ENCODE measurements at regions not wholly inside any gene's neighbourhood (a gene's known extent, or its start where the extent isn't known, plus 50 kb on each side); places are given as distances from the start of the nearest gene placed in this dataset.
A peak's percentile ranks its signal among the peaks of the same experiment; 100 is the strongest.

- Histone ChIP-seq H3K27me3 (no peaks in the 10 kb centered on the region), H3K9me3 (no peaks in the 10 kb centered on the region), H3K4me3 (no peak overlapping the region), H3K27ac (peak overlapping the region in 2 of 4 donors; percentile 12 to 14), H3K4me1 (no peaks in the 10 kb centered on the region), H3K36me3 (no peaks in the 10 kb centered on the region)
- TF ChIP-seq CTCF (IDR thresholded peaks at IDR 0.05) (no peak), POLR2A (IDR thresholded peaks at IDR 0.05) (no peak)
- no peak for DNase-seq
These were observed 109.9 kb downstream of the COPS8 start for GRCh38 chr2:237195396-237196120.

DNA sequence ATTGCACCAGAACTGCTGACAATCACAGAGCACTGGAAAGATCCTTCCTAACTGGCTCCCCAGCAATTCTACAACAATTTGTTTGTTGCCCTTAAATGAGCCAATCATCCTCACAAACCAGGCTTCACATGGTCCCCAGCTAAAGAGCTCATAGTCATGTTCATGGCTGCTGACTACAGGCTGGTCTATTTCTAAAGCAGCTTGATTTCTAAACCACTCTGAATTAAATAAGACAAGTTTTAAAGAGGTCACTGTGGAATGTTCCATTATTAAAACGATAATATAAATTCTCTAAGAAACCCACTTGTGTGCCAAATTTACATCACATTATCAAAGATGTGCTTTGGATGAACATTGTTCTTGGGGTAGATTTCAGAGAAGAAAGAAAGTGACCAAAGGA, 110.7 kb downstream of the COPS8 start:
- Histone ChIP-seq H3K27ac (peak overlapping the region in 2 of 4 donors; percentile 12 to 14), H3K4me3 (no peak overlapping the region), H3K27me3 (no peaks in the 10 kb centered on the region), H3K9me3 (no peaks in the 10 kb centered on the region), H3K36me3 (no peaks in the 10 kb centered on the region), H3K4me1 (no peaks in the 10 kb centered on the region)
- TF ChIP-seq POLR2A (IDR thresholded peaks at IDR 0.05), result no peak
- no peak for TF ChIP-seq CTCF (IDR thresholded peaks at IDR 0.05)
- no peak for DNase-seq

- no peak overlapping the region for H3K27ac ChIP-seq
- TF ChIP-seq CTCF (IDR thresholded peaks at IDR 0.05), result no peak
- TF ChIP-seq POLR2A (IDR thresholded peaks at IDR 0.05), result no peak
These were observed 111.4 kb downstream of the COPS8 start for GRCh38 chr2:237196866-237197618.

DNA sequence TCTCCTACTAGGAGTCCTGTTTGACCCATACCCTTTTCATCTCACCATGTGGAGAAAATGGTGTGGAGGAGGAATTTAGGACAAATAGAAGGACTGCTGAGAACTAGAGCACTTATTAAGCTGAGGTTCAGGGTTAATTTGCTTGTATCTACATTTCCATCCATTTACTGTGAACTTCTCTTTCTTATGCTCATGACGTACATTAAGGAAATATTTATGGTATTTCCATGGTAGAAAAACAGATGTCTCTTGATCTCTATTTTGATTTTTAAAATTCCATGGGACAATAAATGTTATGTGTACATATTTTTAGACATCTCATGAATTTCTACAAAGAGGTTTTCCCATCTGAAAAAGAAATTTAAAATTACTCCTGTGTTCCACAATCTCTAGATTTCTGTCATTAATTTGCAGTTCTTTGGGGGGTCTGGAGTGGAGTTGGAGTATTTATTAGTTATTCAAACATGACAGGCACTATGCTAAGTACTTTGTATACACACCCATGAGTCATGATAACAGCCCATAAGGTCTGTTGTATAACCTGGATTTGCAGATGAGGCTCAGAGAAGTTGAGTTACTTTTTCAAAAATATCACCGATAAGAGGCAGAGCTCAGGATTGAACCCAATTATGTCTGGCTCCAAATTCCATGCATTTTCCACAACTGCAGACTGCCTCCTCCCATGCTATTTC, 112.6 kb downstream of the COPS8 start:
- Histone ChIP-seq H3K27me3 (no peaks in the 10 kb centered on the region), H3K27ac (no peak overlapping the region), H3K4me3 (no peak overlapping the region), H3K36me3 (no peaks in the 10 kb centered on the region), H3K9me3 (no peaks in the 10 kb centered on the region), H3K4me1 (no peaks in the 10 kb centered on the region)
- TF ChIP-seq CTCF (IDR thresholded peaks at IDR 0.05), result no peak
- TF ChIP-seq POLR2A (IDR thresholded peaks at IDR 0.05), result no peak
- DNase-seq, result no peak

More at GRCh38 chr2:237196866-237197618, 111.4 kb downstream of the COPS8 start:
- H3K36me3 ChIP-seq, result no peaks in the 10 kb centered on the region
- no peaks in the 10 kb centered on the region for H3K27me3 ChIP-seq
- no peaks in the 10 kb centered on the region for H3K9me3 ChIP-seq
- H3K4me3 ChIP-seq, result no peak overlapping the region
- DNase-seq, result no peak
- H3K4me1 ChIP-seq, result no peaks in the 10 kb centered on the region

- TF ChIP-seq POLR2A (IDR thresholded peaks at IDR 0.05), result no peak
- TF ChIP-seq CTCF (IDR thresholded peaks at IDR 0.05), result no peak
- no peaks in the 10 kb centered on the region for H3K36me3 ChIP-seq
- H3K27me3 ChIP-seq, result no peaks in the 10 kb centered on the region
- no peak overlapping the region for H3K4me3 ChIP-seq
- no peak for DNase-seq
- no peaks in the 10 kb centered on the region for H3K9me3 ChIP-seq
- no peak overlapping the region for H3K27ac ChIP-seq
- H3K4me1 ChIP-seq, result no peaks in the 10 kb centered on the region
These were observed 113.4 kb downstream of the COPS8 start for GRCh38 chr2:237199082-237199481.

All from Peyer's patch (tissue), 4 donors.